GM19351 (cell line): ENCODE measurements at regions not wholly inside any gene's neighbourhood (a gene's known extent, or its start where the extent isn't known, plus 50 kb on each side); places are given as distances from the start of the nearest gene placed in this dataset.
"Not testable (repeated sequence)": the region's sequence is repeated elsewhere in the genome, so short reads cannot be mapped to it uniquely, and the experiment has no call there.

Source experiments
- ATAC-seq: cut with Tn5 transposase; IDR thresholded peaks from one replicate; pipeline ENCODE4 v1.9.1; 2021; ENCODE audit warnings: mild to moderate bottlenecking, moderate library complexity; ENCODE audit not compliant: unreplicated experiment

DNA sequence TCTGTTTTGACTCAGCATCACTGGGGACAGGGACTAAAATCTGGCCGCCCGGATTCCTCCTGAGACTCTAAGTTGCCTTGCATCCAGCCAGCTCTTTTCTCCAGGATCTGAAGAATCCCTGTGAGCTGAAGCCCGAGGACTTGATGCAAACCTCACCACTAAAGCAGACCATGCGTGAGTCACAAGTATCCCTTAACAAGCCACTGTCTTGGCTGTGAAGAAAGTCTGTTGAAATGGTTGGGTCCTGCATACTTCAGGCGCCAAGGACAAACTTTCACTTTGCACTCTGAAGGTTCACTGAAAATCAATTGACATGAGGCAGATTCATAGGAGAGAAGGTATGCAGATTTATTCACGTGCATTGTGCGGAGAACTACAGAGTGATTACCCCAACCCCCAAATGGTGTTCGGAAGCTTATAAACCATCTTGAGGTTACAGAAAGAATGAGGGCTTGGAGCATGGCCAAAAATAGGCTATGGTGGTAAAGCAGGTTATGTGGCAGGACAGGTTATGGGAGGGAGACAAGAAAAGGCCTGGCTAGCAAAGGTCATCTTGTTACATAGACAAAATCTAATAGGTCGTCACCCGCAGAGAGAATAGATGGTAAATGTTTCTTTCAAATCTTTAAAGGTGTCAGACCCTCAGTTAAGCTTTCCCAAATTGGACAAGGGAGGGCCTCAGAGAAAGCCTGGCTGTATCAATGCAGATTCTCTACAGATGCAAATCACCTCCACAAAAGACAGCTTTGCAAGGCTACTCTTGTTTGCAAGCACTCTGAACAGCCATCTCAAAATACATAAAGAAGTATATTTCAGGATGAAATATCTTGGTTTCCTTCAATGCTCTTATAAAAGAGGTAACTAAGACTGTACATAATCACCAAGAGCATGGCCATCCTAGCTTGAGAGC, 126.3 kb upstream of the PLAAT1 start:
- no peak for ATAC-seq

DNA sequence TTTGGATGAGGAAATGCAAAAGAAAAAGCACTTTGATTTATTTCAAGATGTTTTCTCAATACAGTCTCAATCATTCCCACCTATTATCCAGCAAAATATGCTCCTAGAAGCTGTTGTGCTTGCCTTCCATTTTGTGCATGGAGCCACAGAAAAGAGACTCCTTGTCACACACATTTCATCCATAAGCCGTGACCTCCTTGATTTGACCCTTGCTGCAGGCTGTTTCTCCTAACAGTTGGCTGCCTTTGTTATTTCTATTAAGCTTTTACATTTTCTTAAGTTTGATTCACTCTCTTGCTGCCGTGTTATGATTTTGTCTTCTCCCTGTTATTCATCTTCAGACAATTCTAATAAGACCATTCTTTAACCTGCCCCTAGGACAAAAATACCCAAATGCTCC, 124.2 kb upstream of the PLAAT1 start:
- no peak for ATAC-seq

DNA sequence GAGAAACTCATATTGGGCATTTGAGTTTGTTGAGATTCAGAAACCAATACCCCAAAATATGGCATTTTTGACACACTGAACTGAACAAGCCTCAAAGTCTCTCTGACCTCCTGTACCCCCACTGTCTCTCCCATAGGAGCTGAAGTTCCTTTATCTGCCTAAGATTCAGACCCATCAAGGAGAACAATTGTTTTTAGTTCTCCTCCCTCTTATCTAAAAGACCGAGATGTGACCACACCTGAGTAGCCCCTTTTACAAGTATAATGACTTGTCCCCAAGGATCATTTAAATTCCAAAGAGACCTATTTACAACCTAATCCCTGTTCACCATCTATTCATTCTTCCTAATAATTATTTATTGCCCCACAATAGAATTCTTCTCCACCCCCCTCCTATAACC, 122.1 kb upstream of the PLAAT1 start:
- no peak for ATAC-seq

DNA sequence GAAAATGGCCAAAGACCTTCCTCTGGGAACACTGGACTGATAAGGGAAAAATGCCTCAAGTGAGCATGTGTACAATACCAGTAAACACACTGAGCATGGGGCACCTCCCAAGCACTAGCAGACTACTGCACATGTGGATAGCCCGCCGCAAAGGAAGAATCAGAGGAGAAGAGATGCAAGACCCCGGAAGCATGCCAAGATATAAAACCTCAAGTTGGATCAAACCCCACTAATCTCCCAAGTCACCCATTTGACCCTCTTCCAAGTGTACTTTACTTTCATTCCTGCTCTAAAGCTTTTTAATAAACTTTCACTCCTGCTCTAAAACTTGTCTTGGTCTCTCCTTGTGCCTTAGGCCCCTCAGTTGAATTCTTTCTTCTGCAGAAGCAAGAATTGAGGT, 121.1 kb upstream of the PLAAT1 start:
- ATAC-seq, result no peak

DNA sequence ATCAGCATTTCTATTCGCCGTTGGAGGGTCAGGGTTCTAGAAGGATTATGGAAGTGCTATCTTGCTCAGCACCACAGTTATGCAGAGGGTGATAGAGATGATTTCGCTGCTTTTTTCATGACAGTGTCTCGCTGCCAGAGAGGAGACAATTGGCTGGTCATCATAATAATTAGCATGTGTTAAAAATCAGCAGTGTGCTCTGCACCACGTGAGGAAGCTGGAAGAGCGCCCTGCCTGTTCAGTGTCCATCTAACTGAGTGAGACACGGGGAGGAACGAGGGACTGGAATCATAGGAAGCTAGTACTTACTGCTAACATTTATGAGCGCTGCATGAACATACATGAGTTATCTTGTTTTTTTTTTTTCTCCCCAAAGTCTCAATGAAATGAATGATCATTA, 116.2 kb upstream of the PLAAT1 start:
- ATAC-seq, result no peak

DNA sequence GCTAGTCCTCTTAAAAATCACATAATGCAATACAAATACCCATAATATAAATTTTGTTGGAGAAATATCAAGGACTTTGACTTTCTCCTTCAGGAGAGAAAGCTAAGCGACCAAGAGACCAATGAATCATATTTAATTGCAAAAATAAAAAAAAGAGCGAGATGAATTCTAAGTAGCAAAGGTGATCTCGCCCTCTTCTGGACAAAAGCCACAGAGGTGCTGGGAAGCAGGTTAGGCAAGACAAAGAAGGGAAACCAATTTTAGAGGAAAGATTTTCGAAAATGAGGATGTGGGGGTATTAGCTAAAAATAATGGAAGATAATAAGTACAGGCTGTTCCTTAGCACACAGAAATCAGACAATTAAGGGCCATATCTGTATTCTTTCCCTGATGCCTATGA, 111.4 kb upstream of the PLAAT1 start:
- no peak for ATAC-seq

DNA sequence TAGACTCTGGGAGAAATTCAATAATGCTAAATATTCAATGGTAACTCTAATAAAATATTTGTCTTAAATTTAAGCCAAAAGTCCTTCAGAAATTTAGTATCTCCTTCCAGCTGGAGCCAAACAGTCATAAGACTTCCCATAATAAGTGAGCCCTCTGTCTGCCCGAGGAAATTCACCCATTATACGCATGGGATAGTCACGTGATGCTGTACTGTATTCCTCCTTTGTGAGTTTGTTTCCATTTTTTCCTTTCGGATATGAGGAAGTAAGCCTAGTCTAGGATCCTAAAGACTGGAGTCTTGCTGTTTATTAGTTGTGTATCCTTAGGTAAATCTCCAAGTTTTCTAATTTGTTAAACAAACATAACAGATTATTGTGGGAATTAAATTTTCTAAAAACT, 110.4 kb upstream of the PLAAT1 start:
- no peak for ATAC-seq

DNA sequence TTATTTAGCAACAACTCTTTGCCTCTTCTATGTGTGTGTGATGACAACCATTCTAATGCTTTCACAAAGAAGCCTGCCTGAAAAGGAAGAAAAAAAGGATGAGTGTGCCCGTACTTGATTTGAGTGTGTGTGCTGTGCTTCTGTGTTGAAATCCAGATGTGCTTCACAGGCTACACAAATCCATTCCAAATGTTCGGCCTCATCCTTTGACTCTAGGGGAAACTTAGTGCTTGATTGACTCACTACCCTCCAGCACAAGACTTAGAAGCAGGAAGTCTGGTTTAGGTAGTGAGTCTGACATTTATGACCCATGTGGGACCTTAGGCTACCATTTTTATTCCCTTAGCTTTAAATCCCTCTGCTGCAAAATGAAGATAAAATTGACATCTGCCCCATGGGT, 108.8 kb upstream of the PLAAT1 start:
- no peak for ATAC-seq

DNA sequence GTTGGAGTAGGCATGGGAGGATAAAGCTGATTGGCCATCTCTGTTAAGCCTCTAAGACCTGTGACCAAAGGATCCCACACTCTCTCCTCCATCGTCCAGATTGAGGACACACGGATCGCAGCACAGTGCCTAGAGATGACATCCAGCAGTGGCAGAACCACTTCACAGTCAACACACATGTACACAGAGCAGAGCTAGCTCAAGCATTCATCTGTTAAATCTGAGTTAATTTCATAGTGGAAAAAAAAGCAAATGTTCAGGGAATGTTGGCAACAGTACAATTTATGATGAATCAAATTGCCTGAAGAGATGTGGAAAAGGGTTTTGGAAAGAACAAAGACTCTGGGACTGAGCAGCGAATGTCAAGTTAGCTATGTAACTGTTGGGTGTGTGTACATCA, 108.1 kb upstream of the PLAAT1 start:
- ATAC-seq, result no peak

DNA sequence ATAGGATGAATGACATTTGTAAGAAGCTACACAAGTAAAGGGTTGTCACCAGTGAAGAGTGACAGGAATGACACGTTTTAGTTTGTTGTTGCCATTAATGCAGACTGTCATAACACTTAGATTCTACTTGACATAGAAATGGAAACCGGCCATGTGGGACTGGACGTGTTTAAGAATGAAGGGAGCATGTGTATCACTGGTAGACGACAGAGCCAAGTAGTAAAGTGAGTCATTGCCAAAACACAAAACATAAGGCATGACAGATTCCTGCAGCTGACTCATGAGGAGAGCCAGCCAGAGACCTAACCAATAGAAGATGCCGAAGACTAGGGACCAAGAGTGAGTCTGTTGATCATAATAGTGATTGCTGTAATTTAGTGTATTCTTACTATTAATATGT, 106.2 kb upstream of the PLAAT1 start:
- no peak for ATAC-seq

DNA sequence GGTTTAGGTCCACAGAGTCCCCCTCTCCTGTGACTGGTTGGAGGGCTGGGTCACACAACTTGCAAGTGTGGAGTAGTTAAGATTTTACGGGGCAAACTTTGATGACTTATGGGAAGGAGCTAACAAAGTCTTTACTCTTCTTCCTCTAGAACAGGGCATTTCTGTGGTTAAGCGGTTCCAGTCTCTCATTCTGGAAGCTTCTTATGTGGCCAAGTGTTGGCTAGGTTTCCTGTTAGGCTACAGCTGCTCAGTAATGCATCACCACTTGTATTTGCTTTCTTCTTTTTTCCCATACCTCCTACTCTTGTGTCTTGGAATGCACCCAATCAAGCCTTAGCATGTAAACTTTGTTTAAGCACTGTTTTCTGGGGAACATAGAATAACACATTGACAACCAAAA, 100.6 kb upstream of the PLAAT1 start:
- no peak for ATAC-seq

DNA sequence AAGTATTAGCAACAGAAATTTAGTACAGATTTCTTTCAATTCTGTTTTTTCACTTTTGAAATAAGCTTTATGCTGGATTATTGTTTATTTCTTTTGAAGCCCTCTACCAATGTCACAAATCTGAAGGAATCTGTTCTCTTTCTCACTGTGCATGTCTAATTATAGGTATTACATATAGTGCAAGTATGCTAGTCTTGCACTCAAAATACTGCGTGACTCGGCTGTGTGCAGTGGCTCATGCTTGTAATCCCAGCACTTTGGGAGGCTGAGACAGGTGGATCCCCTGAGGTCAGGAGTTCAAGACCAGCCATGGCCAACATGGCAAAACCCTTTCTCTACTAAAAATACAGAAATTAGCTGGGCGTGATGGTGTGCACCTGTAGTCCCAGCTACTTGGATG, 95.8 kb upstream of the PLAAT1 start:
- no peak for ATAC-seq

DNA sequence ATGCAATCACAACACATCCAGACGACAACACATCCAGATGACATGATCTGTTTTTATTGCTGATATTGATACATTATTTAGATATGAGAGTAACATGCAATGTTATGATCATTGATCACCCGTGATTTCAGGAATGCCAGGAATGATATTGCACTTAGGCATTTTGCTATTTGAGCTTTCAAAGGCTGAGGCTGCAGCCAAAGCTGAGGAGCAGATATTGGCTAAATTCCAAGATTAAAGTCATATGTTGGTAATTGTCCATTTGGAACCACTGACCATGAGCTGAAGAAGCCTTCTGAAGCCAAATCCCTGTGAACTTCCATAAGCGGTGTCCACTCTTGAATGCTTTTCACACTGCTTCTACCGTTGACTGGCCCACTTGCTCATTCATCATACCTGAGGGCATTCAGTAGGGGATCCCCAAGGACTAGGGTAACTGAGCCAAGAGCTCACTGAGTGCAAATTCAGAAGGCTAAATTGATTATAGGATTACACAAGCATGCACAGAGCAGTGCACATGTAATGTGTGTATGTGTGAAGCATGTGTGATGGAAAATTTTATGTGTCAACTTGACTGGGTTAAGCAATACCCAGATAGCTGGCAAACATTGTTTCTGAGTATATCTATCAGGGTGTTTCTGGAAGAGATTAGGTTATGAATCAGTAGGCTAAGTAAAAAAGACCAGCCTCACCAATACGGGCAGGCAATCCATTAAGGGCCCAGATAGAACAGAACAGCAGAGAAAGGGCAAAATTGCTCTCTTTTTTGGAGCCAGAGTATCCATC, 92.1 kb upstream of the PLAAT1 start:
- no peak for ATAC-seq

DNA sequence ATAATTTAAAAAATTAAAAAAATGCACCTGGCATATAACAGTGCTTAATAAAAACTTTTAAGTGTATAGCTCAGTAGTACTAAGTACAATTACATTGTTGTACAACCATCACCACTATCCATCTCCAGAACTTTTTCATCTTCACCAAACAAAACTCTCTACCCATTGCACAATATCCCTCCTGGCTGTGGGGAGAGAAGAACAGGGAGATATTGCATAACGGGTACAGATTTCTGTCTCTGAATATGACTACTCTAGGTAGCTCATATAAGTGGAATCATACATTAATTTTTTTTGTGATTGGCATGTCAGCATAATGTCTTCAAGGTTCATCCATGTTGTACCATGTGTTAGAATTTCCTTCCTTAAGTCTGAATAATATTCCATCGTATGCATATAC, 91.0 kb upstream of the PLAAT1 start:
- no peak for ATAC-seq

DNA sequence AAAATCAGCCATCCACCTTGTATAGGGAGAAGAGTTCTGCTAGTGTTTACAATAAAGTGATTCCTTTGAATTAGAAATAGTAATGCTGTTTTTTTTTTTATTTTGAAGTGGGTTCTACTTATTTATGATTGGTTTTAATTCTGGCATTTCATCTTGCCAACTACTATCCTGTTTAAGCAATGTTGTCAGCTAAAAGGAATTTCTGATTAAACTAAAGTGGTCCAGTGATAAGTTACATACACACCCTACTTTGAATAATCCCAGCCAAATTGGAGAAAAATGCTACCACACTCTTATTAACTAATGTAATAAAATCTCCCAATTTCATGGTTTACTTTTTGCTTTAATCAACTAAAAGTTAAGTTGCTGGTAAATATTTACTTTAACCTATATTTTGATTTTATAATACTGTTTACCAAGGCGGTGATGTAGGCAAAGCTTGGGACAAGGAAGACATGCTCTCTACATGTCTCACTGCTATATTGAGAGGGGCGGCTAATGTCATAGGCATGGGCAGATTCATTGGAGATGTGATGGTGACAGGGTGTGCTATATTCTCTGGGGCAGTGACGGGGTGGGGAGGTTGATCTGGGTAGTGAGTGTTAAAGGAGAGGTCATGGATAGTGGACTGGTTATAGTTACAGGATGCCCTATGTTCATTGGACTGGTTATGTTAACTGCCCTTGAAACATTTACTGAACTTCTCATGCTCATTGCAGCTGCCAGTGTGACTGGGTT, 85.8 kb upstream of the PLAAT1 start:
- ATAC-seq, result not testable (repeated sequence)

DNA sequence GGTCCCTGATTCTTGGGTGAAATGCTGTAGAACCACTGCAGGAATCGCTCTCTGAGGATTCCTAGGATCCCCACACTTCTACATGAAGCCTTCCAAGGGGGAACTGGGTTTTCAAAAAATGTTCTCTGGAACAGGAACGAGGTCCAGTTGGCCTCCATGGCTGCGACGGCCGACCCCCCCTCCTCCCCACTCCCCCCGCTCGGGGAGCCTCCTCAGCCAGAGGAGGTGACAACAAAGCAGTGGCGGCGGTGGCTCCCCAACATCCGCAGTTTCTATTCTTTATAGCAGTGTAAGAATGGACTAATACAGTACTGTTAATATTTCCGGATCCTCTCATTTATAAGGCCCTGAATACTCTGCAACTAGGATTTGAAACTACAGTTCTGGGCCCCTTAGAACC, 84.0 kb upstream of the PLAAT1 start:
- no peak for ATAC-seq

DNA sequence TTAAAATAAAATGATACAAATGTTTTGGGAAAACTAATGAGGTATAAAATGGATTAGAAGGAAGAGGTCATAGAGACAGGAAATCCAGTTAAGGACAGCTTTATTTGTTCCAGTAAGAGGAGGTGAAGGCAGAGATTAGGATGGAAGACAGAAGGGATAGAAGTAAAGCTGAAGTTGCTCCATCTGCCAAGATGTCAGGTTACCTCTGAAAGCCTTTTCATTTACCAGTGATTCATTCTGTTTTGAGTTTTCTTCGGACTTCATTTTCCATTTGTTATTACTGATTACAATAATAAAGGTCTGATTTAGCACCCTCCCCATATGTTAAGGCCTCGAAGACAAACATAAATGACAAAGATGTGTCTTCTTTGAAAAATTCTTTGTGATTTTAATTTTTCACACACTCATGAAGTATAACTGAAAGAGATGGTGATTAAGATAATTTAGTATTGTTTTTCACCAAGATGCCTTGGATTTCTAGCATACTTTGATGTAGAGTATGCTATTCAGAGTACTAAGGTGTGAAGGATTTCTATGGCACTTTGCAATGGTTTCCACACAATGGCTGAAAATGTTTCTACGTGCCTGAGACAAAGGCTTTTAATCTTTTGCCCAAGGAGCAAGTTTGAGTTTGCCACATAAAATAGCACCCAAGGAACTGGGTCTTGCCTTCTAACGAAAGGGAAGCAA, 75.4 kb upstream of the PLAAT1 start:
- ATAC-seq, result no peak

DNA sequence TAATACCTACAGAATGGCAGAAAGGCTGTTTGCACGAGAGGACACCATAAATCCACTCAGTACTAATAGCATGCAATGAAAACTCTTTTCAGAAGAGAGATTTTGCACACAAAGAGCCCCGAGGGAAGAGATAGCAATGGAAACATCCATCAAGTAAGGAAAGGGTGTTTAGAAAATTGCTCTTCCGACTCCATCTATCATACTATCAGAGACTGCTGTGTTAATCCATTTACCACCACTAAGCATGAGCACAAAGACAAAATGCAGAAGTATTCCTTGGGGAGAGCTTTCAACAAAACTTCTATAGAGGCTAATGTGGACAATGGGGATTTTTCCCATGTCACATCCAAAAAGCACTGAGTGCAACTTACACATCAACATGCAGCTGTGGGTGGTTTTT, 72.1 kb upstream of the PLAAT1 start:
- no peak for ATAC-seq

DNA sequence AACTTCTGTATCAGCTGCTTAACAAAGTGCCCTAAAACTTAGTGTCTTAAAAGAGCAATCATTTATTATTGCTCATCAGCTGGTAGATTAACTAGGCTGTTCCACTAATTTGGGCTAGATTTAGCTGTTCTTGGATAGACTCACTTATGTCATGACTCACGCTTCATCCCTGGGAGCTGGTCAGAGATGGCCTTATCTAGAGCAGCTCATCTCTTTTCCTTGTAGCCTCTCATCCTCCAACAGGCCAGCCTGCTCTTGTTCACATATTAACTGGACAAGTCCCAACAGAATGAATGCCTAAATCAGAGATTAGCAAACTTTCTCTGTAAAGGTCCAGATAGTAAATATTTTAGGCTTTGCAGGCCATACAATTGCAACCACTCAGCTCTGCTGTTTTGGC, 66.9 kb upstream of the PLAAT1 start:
- ATAC-seq, result no peak

DNA sequence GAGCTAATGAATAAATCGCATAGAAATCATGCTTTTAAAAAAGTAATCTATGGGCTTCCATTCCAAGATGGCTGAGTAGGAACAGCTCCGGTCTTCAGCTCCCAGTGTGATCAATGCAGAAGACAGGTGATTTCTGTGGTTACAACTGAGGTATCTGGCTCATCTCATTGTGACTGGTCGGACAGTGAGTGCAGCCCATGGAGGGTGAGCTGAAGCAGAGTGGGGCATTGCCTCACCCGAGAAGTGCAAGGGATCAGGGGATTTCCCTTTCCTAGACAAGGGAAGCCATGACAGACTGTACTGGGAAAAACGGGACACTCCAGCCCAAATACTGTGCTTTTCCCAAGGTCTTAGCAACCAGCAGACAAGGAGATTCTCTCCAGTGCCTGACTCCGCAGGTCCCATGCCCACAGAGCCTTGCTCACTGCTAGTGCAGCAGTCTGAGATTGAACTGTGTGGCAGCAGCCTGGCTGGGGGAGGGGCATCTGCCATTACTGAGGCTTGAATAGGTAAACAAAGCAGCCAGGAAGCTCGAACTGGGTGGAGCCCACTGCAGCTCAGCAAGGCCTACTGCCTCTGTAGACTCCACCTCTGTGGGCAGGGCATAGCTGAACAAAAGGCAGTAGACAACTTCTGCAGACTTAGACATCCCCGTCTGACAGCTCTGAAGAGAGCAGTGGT, 61.5 kb upstream of the PLAAT1 start:
- ATAC-seq, result not testable (repeated sequence)
